GM21447 (cell line): ENCODE measurements at regions not wholly inside any gene's neighbourhood (a gene's known extent, or its start where the extent isn't known, plus 50 kb on each side); places are given as distances from the start of the nearest gene placed in this dataset.
"Not testable (repeated sequence)": the region's sequence is repeated elsewhere in the genome, so short reads cannot be mapped to it uniquely, and the experiment has no call there.

Source experiments
- ATAC-seq: cut with Tn5 transposase; IDR thresholded peaks from one replicate; pipeline ENCODE4 v1.9.1; 2021; ENCODE audit not compliant: unreplicated experiment

- no peak for ATAC-seq
Measured at GRCh38 chr12:74241341-74241740, 296.3 kb upstream of the ATXN7L3B start.

GRCh38 chr12:74242088-74242487 is 295.5 kb upstream of the ATXN7L3B start:
- no peak for ATAC-seq

GRCh38 chr12:74245458-74245857 is 292.2 kb upstream of the ATXN7L3B start:
- no peak for ATAC-seq

- no peak for ATAC-seq
Measured at GRCh38 chr12:74250891-74251290, 286.7 kb upstream of the ATXN7L3B start.

- not testable (repeated sequence) for ATAC-seq
Measured at GRCh38 chr12:74253826-74254225, 283.8 kb upstream of the ATXN7L3B start.

- ATAC-seq = no peak
Measured at GRCh38 chr12:74254784-74255183, 282.9 kb upstream of the ATXN7L3B start.

GRCh38 chr12:74259199-74259598 is 278.4 kb upstream of the ATXN7L3B start:
- no peak for ATAC-seq

GRCh38 chr12:74264692-74265091 is 272.9 kb upstream of the ATXN7L3B start:
- no peak for ATAC-seq

- not testable (repeated sequence) for ATAC-seq
Measured at GRCh38 chr12:74269355-74269754, 268.3 kb upstream of the ATXN7L3B start.

- no peak for ATAC-seq
Measured at GRCh38 chr12:74280156-74280655, 257.4 kb upstream of the ATXN7L3B start.

GRCh38 chr12:74281401-74282180 is 256.0 kb upstream of the ATXN7L3B start:
- ATAC-seq = not testable (repeated sequence)

GRCh38 chr12:74283646-74284045 is 254.0 kb upstream of the ATXN7L3B start:
- ATAC-seq = no peak

GRCh38 chr12:74285773-74286172 is 251.9 kb upstream of the ATXN7L3B start:
- ATAC-seq = no peak

- ATAC-seq = no peak
Measured at GRCh38 chr12:74286254-74286653, 251.4 kb upstream of the ATXN7L3B start.

- ATAC-seq = no peak
Measured at GRCh38 chr12:74292351-74293194, 245.1 kb upstream of the ATXN7L3B start.

GRCh38 chr12:74293689-74294131 is 243.9 kb upstream of the ATXN7L3B start:
- no peak for ATAC-seq

- ATAC-seq = no peak
Measured at GRCh38 chr12:74317078-74317601, 220.5 kb upstream of the ATXN7L3B start.

- no peak for ATAC-seq
Measured at GRCh38 chr12:74317741-74318140, 219.9 kb upstream of the ATXN7L3B start.

GRCh38 chr12:74319886-74320285 is 217.7 kb upstream of the ATXN7L3B start:
- no peak for ATAC-seq

GRCh38 chr12:74321381-74321780 is 216.3 kb upstream of the ATXN7L3B start:
- no peak for ATAC-seq

- no peak for ATAC-seq
Measured at GRCh38 chr12:74322792-74323191, 214.8 kb upstream of the ATXN7L3B start.

- ATAC-seq = no peak
Measured at GRCh38 chr12:74328623-74329022, 209.0 kb upstream of the ATXN7L3B start.
